ENCODE measurements at regions not wholly inside any gene's neighbourhood (a gene's known extent, or its start where the extent isn't known, plus 50 kb on each side); places are given as distances from the start of the nearest gene placed in this dataset.

DNA sequence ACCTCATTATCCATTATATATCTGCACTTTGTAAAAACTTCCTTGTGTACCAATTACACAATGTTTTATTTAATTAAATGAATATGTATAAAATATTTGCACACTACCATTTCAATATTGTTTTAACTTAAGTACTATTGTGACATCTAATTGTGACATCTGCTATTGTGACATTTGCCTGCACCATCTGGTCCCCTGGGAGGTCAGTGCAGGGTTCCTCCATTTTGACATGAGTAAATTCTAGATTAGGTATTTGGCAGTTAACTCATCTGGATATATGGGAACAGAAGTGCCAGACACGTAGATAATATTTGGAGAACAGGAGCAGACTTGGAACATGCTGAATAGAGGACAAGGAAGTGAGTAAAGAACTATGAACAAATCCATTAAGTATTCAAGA is 332.1 kb downstream of the VGLL3 start:
- no peaks in the 10 kb centered on the region for H3K27me3 Mint-ChIP-seq
- intact Hi-C loops (cut with DNase I, micrococcal nuclease) = no loop called here
- H3K9me3 Mint-ChIP-seq = peaks cover 2% of the 10 kb centered on the region
- CTCF ChIA-PET = no interaction called here
- POLR2A ChIA-PET = no interaction called here
- H3K9me3 ChIP-seq (ENCODE audit: control insufficient read depth in 1 of 2, insufficient read depth in 1 of 2, low read length in 2 of 2) = no peaks in the 10 kb centered on the region
- no peak overlapping the region for H3K4me3 ChIP-seq (ENCODE audit: low read length)
- H3K4me3 Mint-ChIP-seq = no peak overlapping the region
- TF ChIP-seq, protein P1, sequence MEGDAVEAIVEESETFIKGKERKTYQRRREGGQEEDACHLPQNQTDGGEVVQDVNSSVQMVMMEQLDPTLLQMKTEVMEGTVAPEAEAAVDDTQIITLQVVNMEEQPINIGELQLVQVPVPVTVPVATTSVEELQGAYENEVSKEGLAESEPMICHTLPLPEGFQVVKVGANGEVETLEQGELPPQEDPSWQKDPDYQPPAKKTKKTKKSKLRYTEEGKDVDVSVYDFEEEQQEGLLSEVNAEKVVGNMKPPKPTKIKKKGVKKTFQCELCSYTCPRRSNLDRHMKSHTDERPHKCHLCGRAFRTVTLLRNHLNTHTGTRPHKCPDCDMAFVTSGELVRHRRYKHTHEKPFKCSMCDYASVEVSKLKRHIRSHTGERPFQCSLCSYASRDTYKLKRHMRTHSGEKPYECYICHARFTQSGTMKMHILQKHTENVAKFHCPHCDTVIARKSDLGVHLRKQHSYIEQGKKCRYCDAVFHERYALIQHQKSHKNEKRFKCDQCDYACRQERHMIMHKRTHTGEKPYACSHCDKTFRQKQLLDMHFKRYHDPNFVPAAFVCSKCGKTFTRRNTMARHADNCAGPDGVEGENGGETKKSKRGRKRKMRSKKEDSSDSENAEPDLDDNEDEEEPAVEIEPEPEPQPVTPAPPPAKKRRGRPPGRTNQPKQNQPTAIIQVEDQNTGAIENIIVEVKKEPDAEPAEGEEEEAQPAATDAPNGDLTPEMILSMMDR (IDR thresholded peaks at IDR 0.05) = no peak
- no peak overlapping the region for H3K27ac Mint-ChIP-seq
- DNase-seq (no peak), ATAC-seq (ENCODE audit: poor library complexity) (no peak)
- H3K4me1 Mint-ChIP-seq (ENCODE audit: low read depth) = no peaks in the 10 kb centered on the region
- H3K36me3 Mint-ChIP-seq (ENCODE audit: low read depth) = no peaks in the 10 kb centered on the region
- no peak overlapping the region for H3K27ac ChIP-seq (ENCODE audit: low read depth in 1 of 2, low read length in 2 of 2)
- H3K4me1 ChIP-seq (ENCODE audit: insufficient read depth, low read length) = no peaks in the 10 kb centered on the region
- no peaks in the 10 kb centered on the region for H3K27me3 ChIP-seq (ENCODE audit: control insufficient read depth in 1 of 2, insufficient read depth in 2 of 2, low read length in 2 of 2)
- H3K36me3 ChIP-seq (ENCODE audit: insufficient read depth, low read length) = no peaks in the 10 kb centered on the region

- Histone ChIP-seq H3K4me3 (ENCODE audit: low read length) (no peak overlapping the region), H3K27ac (ENCODE audit: low read depth in 1 of 2, low read length in 2 of 2) (no peak overlapping the region), H3K4me1 (ENCODE audit: insufficient read depth, low read length) (no peaks in the 10 kb centered on the region), H3K9me3 (ENCODE audit: control insufficient read depth in 1 of 2, insufficient read depth in 1 of 2, low read length in 2 of 2) (no peaks in the 10 kb centered on the region), H3K36me3 (ENCODE audit: insufficient read depth, low read length) (no peaks in the 10 kb centered on the region), H3K27me3 (ENCODE audit: control insufficient read depth in 1 of 2, insufficient read depth in 2 of 2, low read length in 2 of 2) (no peaks in the 10 kb centered on the region)
- H3K4me3 Mint-ChIP-seq = no peak overlapping the region
- ATAC-seq (ENCODE audit: poor library complexity) (no peak), DNase-seq (no peak)
- intact Hi-C loops (cut with DNase I, micrococcal nuclease) = no loop called here
- no peaks in the 10 kb centered on the region for H3K27me3 Mint-ChIP-seq
- H3K27ac Mint-ChIP-seq = no peak overlapping the region
- H3K9me3 Mint-ChIP-seq = peaks cover 3% of the 10 kb centered on the region
- CTCF ChIA-PET = no interaction called here
- no peaks in the 10 kb centered on the region for H3K4me1 Mint-ChIP-seq (ENCODE audit: low read depth)
- H3K36me3 Mint-ChIP-seq (ENCODE audit: low read depth) = no peaks in the 10 kb centered on the region
- POLR2A ChIA-PET = no interaction called here
- TF ChIP-seq, protein P1 (IDR thresholded peaks at IDR 0.05) = no peak
Measured at GRCh38 chr3:86654806-86655460, 336.0 kb downstream of the VGLL3 start.

DNA sequence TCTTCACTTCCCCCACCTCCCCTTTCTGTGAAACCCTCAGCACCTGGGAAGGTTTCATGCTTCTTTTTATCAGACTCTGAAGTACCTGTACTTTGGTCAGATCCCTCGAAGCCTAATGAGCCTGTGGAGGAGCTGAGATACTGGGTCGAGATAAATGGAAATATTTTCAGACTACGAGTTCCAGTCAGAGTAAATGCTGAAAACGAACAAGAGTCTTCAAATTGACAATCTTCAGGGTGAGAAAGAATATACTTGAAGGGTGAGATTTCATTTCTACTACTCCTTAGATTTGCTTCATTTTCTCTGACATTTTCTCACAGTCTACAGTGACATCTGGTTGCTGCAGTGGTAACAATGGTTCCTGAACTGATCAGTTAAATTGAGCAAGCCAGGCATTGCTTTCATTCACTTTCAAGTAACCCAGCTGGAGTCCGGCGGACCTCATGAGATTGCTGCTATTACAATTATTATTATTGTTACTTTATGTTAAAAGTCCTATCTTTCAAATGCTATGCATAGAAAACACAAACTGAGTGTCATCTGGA is 337.2 kb downstream of the VGLL3 start:
- Mint-ChIP-seq H3K9me3 (peaks cover 3% of the 10 kb centered on the region), H3K4me1 (ENCODE audit: low read depth) (no peaks in the 10 kb centered on the region), H3K27me3 (no peaks in the 10 kb centered on the region), H3K4me3 (no peak overlapping the region), H3K36me3 (ENCODE audit: low read depth) (no peaks in the 10 kb centered on the region), H3K27ac (no peak overlapping the region)
- Histone ChIP-seq H3K27ac (ENCODE audit: low read depth in 1 of 2, low read length in 2 of 2) (no peak overlapping the region), H3K9me3 (ENCODE audit: control insufficient read depth in 1 of 2, insufficient read depth in 1 of 2, low read length in 2 of 2) (no peaks in the 10 kb centered on the region), H3K27me3 (ENCODE audit: control insufficient read depth in 1 of 2, insufficient read depth in 2 of 2, low read length in 2 of 2) (no peaks in the 10 kb centered on the region), H3K4me3 (ENCODE audit: low read length) (no peak overlapping the region), H3K4me1 (ENCODE audit: insufficient read depth, low read length) (no peaks in the 10 kb centered on the region), H3K36me3 (ENCODE audit: insufficient read depth, low read length) (no peaks in the 10 kb centered on the region)
- DNase-seq (no peak), ATAC-seq (ENCODE audit: poor library complexity) (no peak)
- intact Hi-C loops (cut with DNase I, micrococcal nuclease) = no loop called here
- CTCF ChIA-PET = no interaction called here
- TF ChIP-seq, protein P1 (IDR thresholded peaks at IDR 0.05) = no peak
- POLR2A ChIA-PET = no interaction called here

Measured in CD4-positive, alpha-beta T cell (primary cell).